Astrocyte of the spinal cord (primary cell): ENCODE measurements at regions not wholly inside any gene's neighbourhood (a gene's known extent, or its start where the extent isn't known, plus 50 kb on each side); places are given as distances from the start of the nearest gene placed in this dataset.
A peak's percentile ranks its signal among the peaks of the same experiment; 100 is the strongest.

Source experiments
- DNase-seq: peaks from one replicate; pipeline ENCODE4 v3.0.0; 2011; ENCODE audit warnings: low read depth, low spot score
- H3K4me3 ChIP-seq: 2 replicates; pipeline ENCODE4 v1.5.1; 2011; ENCODE audit warnings: low read depth, mild to moderate bottlenecking, low read length, moderate library complexity
- in situ Hi-C: cut with HindIII; loops from 2 replicates; pipeline ENCODE4 v1.10.0; 2017; ENCODE audit warnings: low sequenced_read_pairs
- TF ChIP-seq, protein P1 (sequence below): IDR thresholded peaks from 2 replicates; pipeline ENCODE4 v1.5.1; 2012; ENCODE audit warnings: low read depth, mild to moderate bottlenecking, low read length, inconsistent platforms

DNA sequence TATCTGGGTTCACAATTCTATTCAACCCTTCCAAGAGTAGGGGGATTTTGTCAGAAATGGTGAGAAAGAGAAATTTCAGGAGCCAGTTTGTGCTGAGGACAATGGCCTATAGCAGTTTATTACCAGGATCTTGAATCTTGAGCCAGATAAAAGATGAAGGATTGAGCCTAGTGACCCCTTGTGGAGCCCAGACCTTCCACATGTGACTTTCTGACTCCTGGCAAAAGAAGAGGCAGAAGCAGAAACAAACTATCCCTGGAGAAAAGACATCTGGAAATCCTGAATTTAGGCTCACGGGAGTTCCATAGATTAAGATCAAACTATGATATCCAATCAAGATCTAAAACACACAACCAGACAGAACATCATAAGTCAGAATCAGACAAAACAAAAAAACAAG is 60.9 kb upstream of the CHRM2 start:
- no peak for DNase-seq
- in situ Hi-C loops = no loop called here

GRCh38 chr7:136803028-136803427 is 65.4 kb upstream of the CHRM2 start:
- in situ Hi-C loops = no loop called here
- no peak overlapping the region for H3K4me3 ChIP-seq
- DNase-seq = no peak
- TF ChIP-seq, protein P1, sequence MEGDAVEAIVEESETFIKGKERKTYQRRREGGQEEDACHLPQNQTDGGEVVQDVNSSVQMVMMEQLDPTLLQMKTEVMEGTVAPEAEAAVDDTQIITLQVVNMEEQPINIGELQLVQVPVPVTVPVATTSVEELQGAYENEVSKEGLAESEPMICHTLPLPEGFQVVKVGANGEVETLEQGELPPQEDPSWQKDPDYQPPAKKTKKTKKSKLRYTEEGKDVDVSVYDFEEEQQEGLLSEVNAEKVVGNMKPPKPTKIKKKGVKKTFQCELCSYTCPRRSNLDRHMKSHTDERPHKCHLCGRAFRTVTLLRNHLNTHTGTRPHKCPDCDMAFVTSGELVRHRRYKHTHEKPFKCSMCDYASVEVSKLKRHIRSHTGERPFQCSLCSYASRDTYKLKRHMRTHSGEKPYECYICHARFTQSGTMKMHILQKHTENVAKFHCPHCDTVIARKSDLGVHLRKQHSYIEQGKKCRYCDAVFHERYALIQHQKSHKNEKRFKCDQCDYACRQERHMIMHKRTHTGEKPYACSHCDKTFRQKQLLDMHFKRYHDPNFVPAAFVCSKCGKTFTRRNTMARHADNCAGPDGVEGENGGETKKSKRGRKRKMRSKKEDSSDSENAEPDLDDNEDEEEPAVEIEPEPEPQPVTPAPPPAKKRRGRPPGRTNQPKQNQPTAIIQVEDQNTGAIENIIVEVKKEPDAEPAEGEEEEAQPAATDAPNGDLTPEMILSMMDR = no peak

More for the DNA sequence above, 60.9 kb upstream of the CHRM2 start:
- no peak overlapping the region for H3K4me3 ChIP-seq
- TF ChIP-seq, protein P1 = no peak

- TF ChIP-seq, protein P1 = no peak
- H3K4me3 ChIP-seq = no peak overlapping the region
- in situ Hi-C loops = no loop called here
- no peak for DNase-seq
These were observed 84.5 kb upstream of the CHRM2 start for GRCh38 chr7:136783934-136784333.

DNA sequence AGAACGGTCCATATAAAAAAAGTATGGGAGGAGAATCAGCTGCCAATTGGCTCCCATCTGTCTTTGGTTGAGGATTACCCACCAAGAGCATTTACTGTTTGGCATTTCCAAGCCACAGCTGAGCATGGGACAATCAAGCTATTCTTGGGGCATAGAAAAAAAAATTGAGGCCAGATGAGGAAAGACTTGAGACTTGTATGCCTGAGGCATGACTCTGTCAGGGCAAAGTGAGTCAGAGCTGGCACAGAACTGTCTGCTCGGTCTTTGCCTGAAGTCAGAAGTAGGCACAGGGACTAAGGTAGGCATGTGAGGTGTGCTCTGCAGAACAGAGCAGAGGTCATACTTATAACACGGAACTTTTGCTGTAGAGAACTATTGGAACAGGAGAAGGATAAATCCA is 126.5 kb upstream of the CHRM2 start:
- DNase-seq = peak; percentile 2
- TF ChIP-seq, protein P1 = no peak
- in situ Hi-C loops = no loop called here
- H3K4me3 ChIP-seq = no peak overlapping the region

- H3K4me3 ChIP-seq = no peak overlapping the region
- in situ Hi-C loops = no loop called here
- TF ChIP-seq, protein P1 = no peak
- no peak for DNase-seq
These were observed 139.5 kb upstream of the CHRM2 start for GRCh38 chr7:136728945-136729344.

- DNase-seq = no peak
- in situ Hi-C loops = no loop called here
- TF ChIP-seq, protein P1 = no peak
- no peak overlapping the region for H3K4me3 ChIP-seq
These were observed 142.0 kb upstream of the CHRM2 start for GRCh38 chr7:136726460-136726859.
